ENCODE measurements at regions not wholly inside any gene's neighbourhood (a gene's known extent, or its start where the extent isn't known, plus 50 kb on each side); places are given as distances from the start of the nearest gene placed in this dataset.

DNA sequence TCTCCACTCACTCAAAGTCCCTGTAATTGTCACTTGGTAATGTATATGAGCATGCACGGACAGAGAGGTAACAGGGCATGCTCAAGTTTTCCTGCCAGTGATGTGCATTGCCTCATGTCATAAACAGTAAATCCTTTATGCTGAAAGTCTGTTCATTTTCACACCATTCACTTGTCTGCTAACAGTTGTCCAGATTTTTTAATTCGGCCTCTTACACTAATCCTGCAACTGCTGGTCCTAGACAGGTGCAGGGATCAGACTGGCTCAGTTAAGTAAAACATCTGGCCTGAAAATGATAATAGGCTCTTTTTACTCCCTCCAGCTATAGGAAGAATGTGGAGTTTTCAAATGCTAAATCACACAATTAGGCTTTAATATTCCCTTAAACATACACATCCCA lies 185.4 kb upstream of the VGLL2 start:
- Histone ChIP-seq H3K23me2 (ENCODE audit: insufficient read length, low read depth, low read length, poor library complexity, severe bottlenecking) (no peaks in the 10 kb centered on the region), H4K20me1 (ENCODE audit: control insufficient read depth, insufficient read depth, insufficient read length) (no peaks in the 10 kb centered on the region), H2AK5ac (ENCODE audit: insufficient read length, low read length) (no peak overlapping the region), H3K23ac (ENCODE audit: insufficient read length, low read depth, low read length) (no peak overlapping the region), H3K9ac (ENCODE audit: extremely low read depth, insufficient read length, low read length) (no peak overlapping the region), H2AFZ (ENCODE audit: low read length) (no peak overlapping the region), H3K4me1 (ENCODE audit: insufficient read depth, low read length) (no peaks in the 10 kb centered on the region), H4K8ac (replicated peaks; ENCODE audit: insufficient read length, low read depth, low read length) (no peak overlapping the region), H3K79me1 (ENCODE audit: insufficient read depth, low read depth, low read length, poor library complexity, severe bottlenecking) (no peaks in the 10 kb centered on the region), H2BK12ac (ENCODE audit: insufficient read length, low read depth, low read length) (no peak overlapping the region), H2BK15ac (ENCODE audit: low read depth, low read length) (no peak overlapping the region), H3K79me2 (ENCODE audit: insufficient read depth, low read length) (no peaks in the 10 kb centered on the region), H2BK120ac (ENCODE audit: low read depth, low read length, poor library complexity, severe bottlenecking) (no peak overlapping the region), H3K4ac (ENCODE audit: low read depth, low read length) (no peak overlapping the region), H2BK20ac (ENCODE audit: low read depth, low read length, poor library complexity, severe bottlenecking) (no peak overlapping the region), H3K27me3 (ENCODE audit: insufficient read depth, low read length) (no peaks in the 10 kb centered on the region), H3K14ac (ENCODE audit: insufficient read depth, low read length) (no peak overlapping the region), H3T11ph (ENCODE audit: low read length) (no peak overlapping the region), H4K91ac (ENCODE audit: insufficient read length, low read depth, low read length) (no peak overlapping the region), H3K18ac (ENCODE audit: insufficient read length, low read depth, low read length) (no peak overlapping the region), H3K27ac (ENCODE audit: insufficient read length, low read depth, low read length) (no peak overlapping the region), H3K4me2 (ENCODE audit: insufficient read depth, insufficient read length, low read length) (no peak overlapping the region), H2BK5ac (ENCODE audit: insufficient read length, low read length) (no peak overlapping the region), H3K56ac (ENCODE audit: insufficient read length, low read depth, low read length) (no peak overlapping the region), H3K9me3 (ENCODE audit: control insufficient read depth, low read depth, low read length) (no peaks in the 10 kb centered on the region), H4K5ac (ENCODE audit: insufficient read length, low read depth, low read length) (no peak overlapping the region)
- Mint-ChIP-seq H3K27ac (no peak overlapping the region), H3K27me3 (ENCODE audit: low read depth) (peaks cover 2% of the 10 kb centered on the region), H3K4me1 (0 out of 4 replicates have a peak, but pooled peaks cover 0 to 2% of the 10 kb centered on the region in 2 experiments), H3K9me3 (no peaks in the 10 kb centered on the region; a peak in 1 of 5 replicates), H3K4me3 (no peak overlapping the region), H3K36me3 (ENCODE audit: insufficient read depth in 1 of 3, low read depth in 3 of 3) (no peaks in the 10 kb centered on the region)
- no peak for TF ChIP-seq CTCF (conservative IDR thresholded peaks at IDR 0.05)
- WGBS (ENCODE audit: extremely low coverage, insufficient read length, low lambda C conversion rate): no CpG with 5 or more reads among the region's 2 CpGs
- DNase-seq: no peak
